ENCODE measurements at regions not wholly inside any gene's neighbourhood (a gene's known extent, or its start where the extent isn't known, plus 50 kb on each side); places are given as distances from the start of the nearest gene placed in this dataset.

GRCh38 chr1:117691942-117692341 lies 86.1 kb downstream of the TENT5C start (continued):
- TF ChIP-seq CEBPB (IDR thresholded peaks at IDR 0.05; ENCODE audit: low read depth, low read length) (no peak), KDM5A (IDR thresholded peaks at IDR 0.05; ENCODE audit: low read length) (no peak), FOSL1 (IDR thresholded peaks at IDR 0.05; ENCODE audit: insufficient read depth, low read depth, low read length) (no peak)
- TF ChIP-seq, protein P1, sequence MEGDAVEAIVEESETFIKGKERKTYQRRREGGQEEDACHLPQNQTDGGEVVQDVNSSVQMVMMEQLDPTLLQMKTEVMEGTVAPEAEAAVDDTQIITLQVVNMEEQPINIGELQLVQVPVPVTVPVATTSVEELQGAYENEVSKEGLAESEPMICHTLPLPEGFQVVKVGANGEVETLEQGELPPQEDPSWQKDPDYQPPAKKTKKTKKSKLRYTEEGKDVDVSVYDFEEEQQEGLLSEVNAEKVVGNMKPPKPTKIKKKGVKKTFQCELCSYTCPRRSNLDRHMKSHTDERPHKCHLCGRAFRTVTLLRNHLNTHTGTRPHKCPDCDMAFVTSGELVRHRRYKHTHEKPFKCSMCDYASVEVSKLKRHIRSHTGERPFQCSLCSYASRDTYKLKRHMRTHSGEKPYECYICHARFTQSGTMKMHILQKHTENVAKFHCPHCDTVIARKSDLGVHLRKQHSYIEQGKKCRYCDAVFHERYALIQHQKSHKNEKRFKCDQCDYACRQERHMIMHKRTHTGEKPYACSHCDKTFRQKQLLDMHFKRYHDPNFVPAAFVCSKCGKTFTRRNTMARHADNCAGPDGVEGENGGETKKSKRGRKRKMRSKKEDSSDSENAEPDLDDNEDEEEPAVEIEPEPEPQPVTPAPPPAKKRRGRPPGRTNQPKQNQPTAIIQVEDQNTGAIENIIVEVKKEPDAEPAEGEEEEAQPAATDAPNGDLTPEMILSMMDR (IDR thresholded peaks at IDR 0.05; ENCODE audit: control extremely low read depth in 1 of 3, insufficient read depth in 1 of 3, low read depth in 1 of 3, low read length in 3 of 3), result no peak

All from H1 (cell line).